ENCODE measurements at regions not wholly inside any gene's neighbourhood (a gene's known extent, or its start where the extent isn't known, plus 50 kb on each side); places are given as distances from the start of the nearest gene placed in this dataset.
"Not testable (repeated sequence)": the region's sequence is repeated elsewhere in the genome, so short reads cannot be mapped to it uniquely, and the experiment has no call there.

DNA sequence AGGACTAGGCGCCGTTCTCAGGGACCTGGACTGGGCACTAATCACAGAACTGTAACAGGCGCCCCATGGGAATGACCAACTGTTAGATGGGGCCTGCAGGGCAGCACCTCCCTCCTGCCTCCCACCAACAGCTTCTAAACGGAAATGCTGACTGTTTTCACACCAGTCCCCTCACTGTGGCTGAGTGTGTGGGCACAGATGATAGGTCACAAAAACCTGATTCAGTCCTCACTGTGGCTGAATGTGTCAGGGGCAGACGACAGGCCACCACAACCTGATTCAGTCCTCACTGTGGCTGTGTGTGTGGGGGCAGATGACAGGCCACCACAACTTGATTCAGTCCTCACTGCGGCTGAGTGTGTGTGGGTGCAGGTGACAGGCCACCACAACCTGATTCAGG, 1499.9 kb upstream of the USP9Y start:
- POLR2A ChIA-PET; ATAC-seq; H3K27me3 Mint-ChIP-seq; H3K4me3 Mint-ChIP-seq; H3K36me3 Mint-ChIP-seq (ENCODE audit: low read depth); H3K27ac Mint-ChIP-seq; intact Hi-C loops (cut with DNase I, micrococcal nuclease); H3K9me3 Mint-ChIP-seq (ENCODE audit: low read depth); H3K4me1 Mint-ChIP-seq; CTCF ChIA-PET: not testable (repeated sequence)
- DNase-seq, result peak; percentile 14

DNA sequence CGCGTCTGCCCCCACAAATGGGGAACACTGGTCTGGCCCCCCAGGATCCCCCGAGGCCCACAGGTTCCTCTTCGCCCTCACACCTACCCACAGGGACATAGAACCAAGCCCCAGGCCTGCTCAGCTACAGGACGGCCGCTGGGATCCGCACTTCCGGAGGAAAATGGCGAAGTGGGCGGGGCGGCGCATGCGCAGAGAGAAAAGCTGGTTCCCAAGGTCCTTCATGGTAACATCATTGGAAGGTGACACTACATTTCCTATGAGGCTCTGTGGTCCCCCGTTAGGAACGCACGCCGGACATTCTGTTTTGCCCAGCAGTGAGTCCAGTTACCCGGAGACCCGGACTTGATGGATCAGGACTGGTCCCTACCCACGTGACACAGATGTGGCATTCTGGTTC, 1486.2 kb upstream of the USP9Y start:
- H3K36me3 Mint-ChIP-seq (ENCODE audit: low read depth); ATAC-seq; H3K4me1 Mint-ChIP-seq; H3K27ac Mint-ChIP-seq; intact Hi-C loops (cut with DNase I, micrococcal nuclease); CTCF ChIA-PET; H3K9me3 Mint-ChIP-seq (ENCODE audit: low read depth); POLR2A ChIA-PET; H3K27me3 Mint-ChIP-seq: not testable (repeated sequence)
- peak overlapping the region; percentile 56 for H3K4me3 Mint-ChIP-seq
- peak; percentile 9 for DNase-seq
